ENCODE measurements at regions not wholly inside any gene's neighbourhood (a gene's known extent, or its start where the extent isn't known, plus 50 kb on each side); places are given as distances from the start of the nearest gene placed in this dataset.

- Histone ChIP-seq H3K4me3 (ENCODE audit: low read length) (no peak overlapping the region), H3K27me3 (ENCODE audit: control insufficient read depth, insufficient read depth, low read length) (no peaks in the 10 kb centered on the region), H3K4me1 (ENCODE audit: control insufficient read depth, insufficient read depth, low read length) (no peaks in the 10 kb centered on the region), H3K27ac (ENCODE audit: low read length) (no peak overlapping the region), H3K9me3 (ENCODE audit: control insufficient read depth, insufficient read depth, low read length) (no peaks in the 10 kb centered on the region), H3K36me3 (ENCODE audit: control insufficient read depth, insufficient read depth, low read length) (no peaks in the 10 kb centered on the region)
- DNase-seq (ENCODE audit: low read depth, low spot score): no peak
- no CpG with 5 or more reads among the region's 4 CpGs for WGBS (ENCODE audit: insufficient coverage, insufficient read length)
These were observed 336.2 kb upstream of the FAT1 start for GRCh38 chr4:187059895-187060294.

GRCh38 chr4:187060551-187060950 lies 336.9 kb upstream of the FAT1 start:
- no peak overlapping the region for H3K4me3 ChIP-seq (ENCODE audit: low read length)
- H3K36me3 ChIP-seq (ENCODE audit: control insufficient read depth, insufficient read depth, low read length): no peaks in the 10 kb centered on the region
- no peaks in the 10 kb centered on the region for H3K27me3 ChIP-seq (ENCODE audit: control insufficient read depth, insufficient read depth, low read length)
- no peak overlapping the region for H3K27ac ChIP-seq (ENCODE audit: low read length)
- no CpG with 5 or more reads among the region's 14 CpGs for WGBS (ENCODE audit: insufficient coverage, insufficient read length)
- no peaks in the 10 kb centered on the region for H3K9me3 ChIP-seq (ENCODE audit: control insufficient read depth, insufficient read depth, low read length)
- no peak for DNase-seq (ENCODE audit: low read depth, low spot score)
- H3K4me1 ChIP-seq (ENCODE audit: control insufficient read depth, insufficient read depth, low read length): no peaks in the 10 kb centered on the region

GRCh38 chr4:187063251-187063650 lies 339.6 kb upstream of the FAT1 start:
- DNase-seq (ENCODE audit: low read depth, low spot score): no peak
- H3K36me3 ChIP-seq (ENCODE audit: control insufficient read depth, insufficient read depth, low read length): no peaks in the 10 kb centered on the region
- no peaks in the 10 kb centered on the region for H3K9me3 ChIP-seq (ENCODE audit: control insufficient read depth, insufficient read depth, low read length)
- H3K27ac ChIP-seq (ENCODE audit: low read length): no peak overlapping the region
- H3K27me3 ChIP-seq (ENCODE audit: control insufficient read depth, insufficient read depth, low read length): no peaks in the 10 kb centered on the region
- no peak overlapping the region for H3K4me3 ChIP-seq (ENCODE audit: low read length)
- H3K4me1 ChIP-seq (ENCODE audit: control insufficient read depth, insufficient read depth, low read length): no peaks in the 10 kb centered on the region
- WGBS (ENCODE audit: insufficient coverage, insufficient read length): no CpG with 5 or more reads among the region's 26 CpGs

- H3K27me3 ChIP-seq (ENCODE audit: control insufficient read depth, insufficient read depth, low read length): no peaks in the 10 kb centered on the region
- no peaks in the 10 kb centered on the region for H3K4me1 ChIP-seq (ENCODE audit: control insufficient read depth, insufficient read depth, low read length)
- no peak for DNase-seq (ENCODE audit: low read depth, low spot score)
- no peak overlapping the region for H3K4me3 ChIP-seq (ENCODE audit: low read length)
- H3K27ac ChIP-seq (ENCODE audit: low read length): no peak overlapping the region
- H3K36me3 ChIP-seq (ENCODE audit: control insufficient read depth, insufficient read depth, low read length): no peaks in the 10 kb centered on the region
- WGBS (ENCODE audit: insufficient coverage, insufficient read length): no CpG with 5 or more reads among the region's 30 CpGs
- no peaks in the 10 kb centered on the region for H3K9me3 ChIP-seq (ENCODE audit: control insufficient read depth, insufficient read depth, low read length)
These were observed 340.4 kb upstream of the FAT1 start for GRCh38 chr4:187064033-187064432.

- no peak overlapping the region for H3K4me3 ChIP-seq (ENCODE audit: low read length)
- WGBS (ENCODE audit: insufficient coverage, insufficient read length): no CpG with 5 or more reads among the region's 1 CpG
- no peaks in the 10 kb centered on the region for H3K27me3 ChIP-seq (ENCODE audit: control insufficient read depth, insufficient read depth, low read length)
- H3K36me3 ChIP-seq (ENCODE audit: control insufficient read depth, insufficient read depth, low read length): no peaks in the 10 kb centered on the region
- H3K4me1 ChIP-seq (ENCODE audit: control insufficient read depth, insufficient read depth, low read length): no peaks in the 10 kb centered on the region
- H3K27ac ChIP-seq (ENCODE audit: low read length): no peak overlapping the region
- DNase-seq (ENCODE audit: low read depth, low spot score): no peak
- no peaks in the 10 kb centered on the region for H3K9me3 ChIP-seq (ENCODE audit: control insufficient read depth, insufficient read depth, low read length)
These were observed 341.7 kb upstream of the FAT1 start for GRCh38 chr4:187065396-187065795.

GRCh38 chr4:187065806-187066205 lies 342.1 kb upstream of the FAT1 start:
- Histone ChIP-seq H3K27me3 (ENCODE audit: control insufficient read depth, insufficient read depth, low read length) (no peaks in the 10 kb centered on the region), H3K4me1 (ENCODE audit: control insufficient read depth, insufficient read depth, low read length) (peaks cover 2% of the 10 kb centered on the region; the same call in 1 of the 2 replicates), H3K27ac (ENCODE audit: low read length) (no peak overlapping the region), H3K4me3 (ENCODE audit: low read length) (no peak overlapping the region), H3K9me3 (ENCODE audit: control insufficient read depth, insufficient read depth, low read length) (no peaks in the 10 kb centered on the region), H3K36me3 (ENCODE audit: control insufficient read depth, insufficient read depth, low read length) (no peaks in the 10 kb centered on the region)
- DNase-seq (ENCODE audit: low read depth, low spot score): no peak
- WGBS (ENCODE audit: insufficient coverage, insufficient read length): no CpG with 5 or more reads among the region's 13 CpGs

- Histone ChIP-seq H3K36me3 (ENCODE audit: control insufficient read depth, insufficient read depth, low read length) (no peaks in the 10 kb centered on the region), H3K9me3 (ENCODE audit: control insufficient read depth, insufficient read depth, low read length) (no peaks in the 10 kb centered on the region), H3K27me3 (ENCODE audit: control insufficient read depth, insufficient read depth, low read length) (no peaks in the 10 kb centered on the region), H3K4me3 (ENCODE audit: low read length) (no peak overlapping the region), H3K4me1 (ENCODE audit: control insufficient read depth, insufficient read depth, low read length) (peaks cover 2% of the 10 kb centered on the region; the same call in 1 of the 2 replicates), H3K27ac (ENCODE audit: low read length) (no peak overlapping the region)
- no CpG with 5 or more reads among the region's 10 CpGs for WGBS (ENCODE audit: insufficient coverage, insufficient read length)
- DNase-seq (ENCODE audit: low read depth, low spot score): no peak
These were observed 345.7 kb upstream of the FAT1 start for GRCh38 chr4:187069398-187069797.

- H3K36me3 ChIP-seq (ENCODE audit: control insufficient read depth, insufficient read depth, low read length): no peaks in the 10 kb centered on the region
- H3K27me3 ChIP-seq (ENCODE audit: control insufficient read depth, insufficient read depth, low read length): no peaks in the 10 kb centered on the region
- no peak for DNase-seq (ENCODE audit: low read depth, low spot score)
- no CpG with 5 or more reads among the region's 3 CpGs for WGBS (ENCODE audit: insufficient coverage, insufficient read length)
- H3K4me3 ChIP-seq (ENCODE audit: low read length): no peak overlapping the region
- H3K4me1 ChIP-seq (ENCODE audit: control insufficient read depth, insufficient read depth, low read length): peaks cover 2% of the 10 kb centered on the region; the same call in 1 of the 2 replicates
- no peaks in the 10 kb centered on the region for H3K9me3 ChIP-seq (ENCODE audit: control insufficient read depth, insufficient read depth, low read length)
- H3K27ac ChIP-seq (ENCODE audit: low read length): no peak overlapping the region
These were observed 346.5 kb upstream of the FAT1 start for GRCh38 chr4:187070158-187070557.

- H3K36me3 ChIP-seq (ENCODE audit: control insufficient read depth, insufficient read depth, low read length): no peaks in the 10 kb centered on the region
- H3K4me1 ChIP-seq (ENCODE audit: control insufficient read depth, insufficient read depth, low read length): peaks cover 2% of the 10 kb centered on the region; the same call in 1 of the 2 replicates
- no peak overlapping the region for H3K4me3 ChIP-seq (ENCODE audit: low read length)
- H3K27ac ChIP-seq (ENCODE audit: low read length): no peak overlapping the region
- DNase-seq (ENCODE audit: low read depth, low spot score): no peak
- no peaks in the 10 kb centered on the region for H3K9me3 ChIP-seq (ENCODE audit: control insufficient read depth, insufficient read depth, low read length)
- H3K27me3 ChIP-seq (ENCODE audit: control insufficient read depth, insufficient read depth, low read length): no peaks in the 10 kb centered on the region
- WGBS (ENCODE audit: insufficient coverage, insufficient read length): no CpG with 5 or more reads among the region's 1 CpG
These were observed 347.1 kb upstream of the FAT1 start for GRCh38 chr4:187070740-187071139.

GRCh38 chr4:187071946-187072600 lies 348.4 kb upstream of the FAT1 start:
- Histone ChIP-seq H3K36me3 (ENCODE audit: control insufficient read depth, insufficient read depth, low read length) (no peaks in the 10 kb centered on the region), H3K27ac (ENCODE audit: low read length) (no peak overlapping the region), H3K27me3 (ENCODE audit: control insufficient read depth, insufficient read depth, low read length) (no peaks in the 10 kb centered on the region), H3K9me3 (ENCODE audit: control insufficient read depth, insufficient read depth, low read length) (no peaks in the 10 kb centered on the region), H3K4me1 (ENCODE audit: control insufficient read depth, insufficient read depth, low read length) (peaks cover 4% of the 10 kb centered on the region; the same call in 1 of the 2 replicates), H3K4me3 (ENCODE audit: low read length) (no peak overlapping the region)
- no CpG with 5 or more reads among the region's 11 CpGs for WGBS (ENCODE audit: insufficient coverage, insufficient read length)
- DNase-seq (ENCODE audit: low read depth, low spot score): no peak

GRCh38 chr4:187073820-187074219 lies 350.2 kb upstream of the FAT1 start:
- no peaks in the 10 kb centered on the region for H3K27me3 ChIP-seq (ENCODE audit: control insufficient read depth, insufficient read depth, low read length)
- DNase-seq (ENCODE audit: low read depth, low spot score): no peak

More at GRCh38 chr4:187073820-187074219, 350.2 kb upstream of the FAT1 start:
- Histone ChIP-seq H3K27ac (ENCODE audit: low read length) (no peak overlapping the region), H3K9me3 (ENCODE audit: control insufficient read depth, insufficient read depth, low read length) (no peaks in the 10 kb centered on the region), H3K4me1 (ENCODE audit: control insufficient read depth, insufficient read depth, low read length) (peaks cover 4% of the 10 kb centered on the region; the same call in 1 of the 2 replicates), H3K4me3 (ENCODE audit: low read length) (no peak overlapping the region), H3K36me3 (ENCODE audit: control insufficient read depth, insufficient read depth, low read length) (no peaks in the 10 kb centered on the region)
- WGBS (ENCODE audit: insufficient coverage, insufficient read length): no CpG with 5 or more reads among the region's 7 CpGs

All from iPS DF 6.9 (cell line).